ENCODE measurements at regions not wholly inside any gene's neighbourhood (a gene's known extent, or its start where the extent isn't known, plus 50 kb on each side); places are given as distances from the start of the nearest gene placed in this dataset.

- TF ChIP-seq CTCF (IDR thresholded peaks at IDR 0.05; ENCODE audit: low read depth, low read length) (no peak), EZH2phosphoT487 (IDR thresholded peaks at IDR 0.05; ENCODE audit: low read depth) (no peak)
These were observed 286.1 kb downstream of the KCTD12 start for GRCh38 chr13:76600081-76600480.
